H9 (cell line): ENCODE measurements at regions not wholly inside any gene's neighbourhood (a gene's known extent, or its start where the extent isn't known, plus 50 kb on each side); places are given as distances from the start of the nearest gene placed in this dataset.
"Not testable (repeated sequence)": the region's sequence is repeated elsewhere in the genome, so short reads cannot be mapped to it uniquely, and the experiment has no call there.

ENCODE experiments used
- DNase-seq: peaks from one replicate; pipeline ENCODE4 v3.0.0-alpha.2; 2017
- H2AFZ ChIP-seq: one replicate; pipeline ENCODE4 v1.6.1; 2013; ENCODE audit warnings: mild to moderate bottlenecking, low read length, control low read depth, moderate library complexity
- H2AK5ac ChIP-seq: 2 replicates; pipeline ENCODE4 v1.6.1; 2013; ENCODE audit warnings: low read length, control low read depth, mixed read lengths; ENCODE audit not compliant: insufficient read length
- H2BK120ac ChIP-seq: one replicate; pipeline ENCODE4 v1.6.1; 2013; ENCODE audit warnings: low read depth, mild to moderate bottlenecking, low read length, control low read depth, inconsistent platforms; ENCODE audit not compliant: poor library complexity, severe bottlenecking
- H2BK12ac ChIP-seq: 2 replicates; pipeline ENCODE4 v1.6.1; 2013; ENCODE audit warnings: low read length, control low read depth, mixed read lengths, low read depth; ENCODE audit not compliant: insufficient read length
- H2BK15ac ChIP-seq: 2 replicates; pipeline ENCODE4 v1.6.1; 2013; ENCODE audit warnings: low read depth, low read length, control low read depth
- H2BK20ac ChIP-seq: one replicate; pipeline ENCODE4 v1.6.1; 2013; ENCODE audit warnings: low read depth, mild to moderate bottlenecking, low read length, control low read depth, inconsistent platforms; ENCODE audit not compliant: poor library complexity, severe bottlenecking
- H2BK5ac ChIP-seq: 2 replicates; pipeline ENCODE4 v1.6.1; 2013; ENCODE audit warnings: low read length, control low read depth, mixed read lengths; ENCODE audit not compliant: insufficient read length
- H3K14ac ChIP-seq: 2 replicates; pipeline ENCODE4 v1.6.1; 2013; ENCODE audit warnings: low read length, control low read depth; ENCODE audit not compliant: insufficient read depth
- H3K18ac ChIP-seq: 2 replicates; pipeline ENCODE4 v1.6.1; 2013; ENCODE audit warnings: low read depth, mild to moderate bottlenecking, mixed read lengths, low read length, control low read depth; ENCODE audit not compliant: insufficient read length
- H3K23ac ChIP-seq: 2 replicates; pipeline ENCODE4 v1.6.1; 2013; ENCODE audit warnings: low read length, control low read depth, mixed read lengths, low read depth; ENCODE audit not compliant: insufficient read length
- H3K23me2 ChIP-seq: 2 replicates; pipeline ENCODE4 v1.6.1; 2013; ENCODE audit warnings: low read depth, mild to moderate bottlenecking, mixed read lengths, low read length, control low read depth; ENCODE audit not compliant: insufficient read length, poor library complexity, severe bottlenecking
- H3K27ac ChIP-seq: 2 replicates; pipeline ENCODE4 v1.5.1; 2013; ENCODE audit warnings: low read length, control low read depth, mixed read lengths, low read depth; ENCODE audit not compliant: insufficient read length
- H3K27me3 ChIP-seq: 2 replicates; pipeline ENCODE4 v1.6.1; 2013; ENCODE audit warnings: low read length, control low read depth, inconsistent platforms; ENCODE audit not compliant: insufficient read depth
- H3K4ac ChIP-seq: 2 replicates; pipeline ENCODE4 v1.6.1; 2013; ENCODE audit warnings: low read depth, mild to moderate bottlenecking, control low read depth, inconsistent platforms, low read length, moderate library complexity
- H3K4me1 ChIP-seq: 2 replicates; pipeline ENCODE4 v1.6.1; 2013; ENCODE audit warnings: low read length, control low read depth, inconsistent platforms; ENCODE audit not compliant: insufficient read depth
- H3K4me2 ChIP-seq: 2 replicates; pipeline ENCODE4 v1.6.1; 2013; ENCODE audit warnings: low read length, control low read depth, mixed read lengths; ENCODE audit not compliant: insufficient read length, insufficient read depth
- H3K56ac ChIP-seq: 2 replicates; pipeline ENCODE4 v1.6.1; 2013; ENCODE audit warnings: low read depth, mild to moderate bottlenecking, mixed read lengths, low read length, control low read depth; ENCODE audit not compliant: insufficient read length
- H3K79me1 ChIP-seq: 2 replicates; pipeline ENCODE4 v1.6.1; 2013; ENCODE audit warnings: low read depth, mild to moderate bottlenecking, moderate library complexity, low read length, control low read depth, inconsistent platforms; ENCODE audit not compliant: insufficient read depth, poor library complexity, severe bottlenecking
- H3K79me2 ChIP-seq: 2 replicates; pipeline ENCODE4 v1.6.1; 2013; ENCODE audit warnings: low read length, control low read depth, inconsistent platforms; ENCODE audit not compliant: insufficient read depth
- H3K9ac ChIP-seq: 2 replicates; pipeline ENCODE4 v1.6.1; 2013; ENCODE audit warnings: low read length, control low read depth, mixed read lengths; ENCODE audit not compliant: insufficient read length; ENCODE audit errors: extremely low read depth
- H3K9me3 ChIP-seq: one replicate; pipeline ENCODE4 v1.6.1; 2013; ENCODE audit warnings: low read depth, low read length, inconsistent platforms; ENCODE audit not compliant: control insufficient read depth
- H3T11ph ChIP-seq: one replicate; pipeline ENCODE4 v1.6.1; 2013; ENCODE audit warnings: mild to moderate bottlenecking, low read length, control low read depth, inconsistent platforms
- H4K20me1 ChIP-seq: one replicate; pipeline ENCODE4 v1.6.1; 2013; ENCODE audit not compliant: control insufficient read depth, insufficient read length, insufficient read depth
- H4K5ac ChIP-seq: 2 replicates; pipeline ENCODE4 v1.6.1; 2013; ENCODE audit warnings: low read depth, mild to moderate bottlenecking, mixed read lengths, low read length, control low read depth; ENCODE audit not compliant: insufficient read length
- H4K8ac ChIP-seq: replicated peaks from 2 replicates; pipeline ENCODE4 v1.6.1; 2013; ENCODE audit warnings: low read length, control low read depth, mixed read lengths, low read depth; ENCODE audit not compliant: insufficient read length
- H4K91ac ChIP-seq: 2 replicates; pipeline ENCODE4 v1.6.1; 2013; ENCODE audit warnings: low read depth, mild to moderate bottlenecking, moderate library complexity, mixed read lengths, low read length, control low read depth; ENCODE audit not compliant: insufficient read length
- H3K27ac Mint-ChIP-seq, 3 experiments: 2 replicates in 2 of 3; 3 replicates in 1 of 3; pipeline ENCODE4 v1.8.0; 2020 to 2021; ENCODE audit warnings: mixed read lengths in 3 of 3, mild to moderate bottlenecking in 1 of 3, moderate library complexity in 1 of 3
- H3K27me3 Mint-ChIP-seq: 2 replicates; pipeline ENCODE4 v1.8.0; 2021; ENCODE audit warnings: low read depth, mild to moderate bottlenecking, moderate library complexity, mixed read lengths
- H3K36me3 Mint-ChIP-seq, 3 experiments: 2 replicates in 2 of 3; 3 replicates in 1 of 3; pipeline ENCODE4 v1.8.0; 2020 to 2021; ENCODE audit warnings: low read depth in 3 of 3, mixed read lengths in 3 of 3; ENCODE audit not compliant: insufficient read depth in 1 of 3
- H3K4me1 Mint-ChIP-seq, 2 experiments: 2 replicates each; pipeline ENCODE4 v1.8.0; 2020; ENCODE audit warnings: mixed read lengths in 2 of 2
- H3K4me3 Mint-ChIP-seq, 2 experiments: 2 replicates in 1 of 2; 3 replicates in 1 of 2; pipeline ENCODE4 v1.8.0; 2020 to 2021; ENCODE audit warnings: mild to moderate bottlenecking in 2 of 2, mixed read lengths in 2 of 2, moderate library complexity in 1 of 2
- H3K9me3 Mint-ChIP-seq, 2 experiments: 2 replicates in 1 of 2; 3 replicates in 1 of 2; pipeline ENCODE4 v1.8.0; 2020; ENCODE audit warnings: mild to moderate bottlenecking in 2 of 2, mixed read lengths in 2 of 2, moderate library complexity in 1 of 2
- WGBS: extraction: QIAGEN DNeasy Blood & Tissue Kit; methylation state at CpG from one replicate; pipeline ENCODE4 v1.1.7; 2013; ENCODE audit warnings: missing lambda C conversion rate, low lambda C conversion rate, mixed read lengths; ENCODE audit not compliant: insufficient read length; ENCODE audit errors: extremely low coverage; 5-methylcytosine and 5-hydroxymethylcytosine counted together

- not testable (repeated sequence) for H3K56ac ChIP-seq, H4K20me1 ChIP-seq, H3K27ac ChIP-seq, H3K9me3 ChIP-seq, H4K8ac ChIP-seq, H3K79me2 ChIP-seq, H3K27ac Mint-ChIP-seq, H3K23me2 ChIP-seq, H3K18ac ChIP-seq, H3K9me3 Mint-ChIP-seq, H3K27me3 Mint-ChIP-seq, H3K4me2 ChIP-seq, H2BK5ac ChIP-seq, H3K23ac ChIP-seq, H2BK15ac ChIP-seq, H3K4ac ChIP-seq, H2BK12ac ChIP-seq, H3K9ac ChIP-seq, H2BK20ac ChIP-seq, H3K4me1 Mint-ChIP-seq, H3K27me3 ChIP-seq, H3K4me1 ChIP-seq, H3K36me3 Mint-ChIP-seq, DNase-seq, H3T11ph ChIP-seq, H3K79me1 ChIP-seq, H4K5ac ChIP-seq, H2AFZ ChIP-seq, H2BK120ac ChIP-seq, H2AK5ac ChIP-seq, H3K14ac ChIP-seq, H4K91ac ChIP-seq, H3K4me3 Mint-ChIP-seq
- WGBS: no CpG with 5 or more reads among the region's 46 CpGs
Measured at GRCh38 chr21:6138244-6139136, 4382.9 kb upstream of the TPTE start.

DNA sequence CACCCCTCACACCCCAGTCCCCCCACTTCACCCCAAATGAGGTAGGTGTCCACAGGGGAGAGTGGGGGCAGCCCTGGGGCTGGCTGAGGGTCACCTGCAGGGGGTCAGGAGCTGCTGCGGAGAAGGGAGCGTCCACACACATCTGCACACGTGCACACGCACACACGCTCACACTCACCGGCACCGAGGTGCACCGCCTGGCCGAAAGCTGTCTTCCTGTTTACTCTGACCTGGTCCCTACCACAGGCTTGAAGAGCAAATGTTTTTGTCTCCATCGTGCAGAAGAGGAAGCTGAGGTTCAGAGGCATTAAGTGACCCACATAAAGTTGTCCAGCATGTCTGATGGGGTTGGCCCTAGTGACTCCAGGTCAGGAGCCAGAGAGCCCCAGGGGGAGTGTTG is 4382.1 kb upstream of the TPTE start:
- not testable (repeated sequence) for H3K4me1 Mint-ChIP-seq, H3K27ac Mint-ChIP-seq, H3K4me1 ChIP-seq, H3K4me3 Mint-ChIP-seq, H3K36me3 Mint-ChIP-seq, H4K20me1 ChIP-seq, H2BK5ac ChIP-seq, H3K9me3 Mint-ChIP-seq, H2BK20ac ChIP-seq, H3K4ac ChIP-seq, H2AFZ ChIP-seq, H3K4me2 ChIP-seq, H4K5ac ChIP-seq, H3K23ac ChIP-seq, H4K8ac ChIP-seq, H2BK15ac ChIP-seq, H2BK120ac ChIP-seq, H3K79me1 ChIP-seq, DNase-seq, H3K56ac ChIP-seq, H4K91ac ChIP-seq, H3K27ac ChIP-seq, H3K79me2 ChIP-seq, H3K23me2 ChIP-seq, H3K27me3 ChIP-seq, H2BK12ac ChIP-seq, H3K9me3 ChIP-seq, H3K18ac ChIP-seq, H3K27me3 Mint-ChIP-seq, H3K9ac ChIP-seq, H2AK5ac ChIP-seq, H3T11ph ChIP-seq, H3K14ac ChIP-seq
- WGBS: no CpG with 5 or more reads among the region's 10 CpGs
